HG03354 (cell line): ENCODE measurements at regions not wholly inside any gene's neighbourhood (a gene's known extent, or its start where the extent isn't known, plus 50 kb on each side); places are given as distances from the start of the nearest gene placed in this dataset.

Source experiments
- ATAC-seq: cut with Tn5 transposase; IDR thresholded peaks from one replicate; pipeline ENCODE4 v1.9.1; 2021; ENCODE audit warnings: mild to moderate bottlenecking; ENCODE audit not compliant: unreplicated experiment, poor library complexity, severe bottlenecking

- ATAC-seq, result no peak
Measured at GRCh38 chr2:21944536-21944935, 820.8 kb downstream of the TDRD15 start.

DNA sequence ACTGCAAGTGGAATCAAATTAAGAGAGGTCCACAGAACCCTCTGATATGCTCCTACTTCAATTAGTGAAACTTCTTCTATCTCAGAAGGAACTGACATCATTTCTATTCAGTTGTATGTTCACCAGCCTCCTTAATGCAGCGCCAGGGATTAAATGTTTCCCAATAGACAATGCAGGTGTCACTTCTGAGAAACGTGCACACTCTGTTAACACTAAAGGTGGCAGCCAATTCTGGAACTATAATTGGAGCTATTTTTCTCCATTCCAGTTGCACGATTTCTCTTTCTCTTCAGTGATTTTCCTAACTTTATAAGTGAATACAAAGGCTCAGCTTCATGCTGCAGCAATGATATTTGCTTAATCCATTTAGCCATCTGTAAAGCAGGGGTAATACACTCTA, 821.9 kb downstream of the TDRD15 start:
- no peak for ATAC-seq

- ATAC-seq, result no peak
Measured at GRCh38 chr2:21947046-21947445, 823.3 kb downstream of the TDRD15 start.

DNA sequence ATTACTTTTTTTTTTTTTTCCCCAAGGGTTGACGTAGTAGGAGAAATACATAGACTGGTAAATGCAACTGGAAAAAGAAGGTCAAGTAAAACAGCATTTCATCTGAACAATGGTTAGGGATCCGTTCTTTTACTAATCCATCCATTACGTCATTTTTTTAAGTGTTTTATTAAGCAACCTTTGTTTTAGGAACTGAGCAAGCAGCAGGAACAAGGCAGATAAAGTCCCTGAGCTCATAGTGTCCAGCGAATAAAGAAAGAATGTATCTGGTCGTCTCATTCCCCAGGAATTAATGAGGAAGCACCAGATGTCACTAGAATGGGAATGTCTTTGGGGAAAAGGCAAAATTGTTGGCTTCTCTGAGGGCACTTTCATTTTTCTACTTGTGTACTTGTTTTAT, 842.4 kb downstream of the TDRD15 start:
- ATAC-seq, result no peak

GRCh38 chr2:21970971-21971370, 847.2 kb downstream of the TDRD15 start:
- no peak for ATAC-seq

DNA sequence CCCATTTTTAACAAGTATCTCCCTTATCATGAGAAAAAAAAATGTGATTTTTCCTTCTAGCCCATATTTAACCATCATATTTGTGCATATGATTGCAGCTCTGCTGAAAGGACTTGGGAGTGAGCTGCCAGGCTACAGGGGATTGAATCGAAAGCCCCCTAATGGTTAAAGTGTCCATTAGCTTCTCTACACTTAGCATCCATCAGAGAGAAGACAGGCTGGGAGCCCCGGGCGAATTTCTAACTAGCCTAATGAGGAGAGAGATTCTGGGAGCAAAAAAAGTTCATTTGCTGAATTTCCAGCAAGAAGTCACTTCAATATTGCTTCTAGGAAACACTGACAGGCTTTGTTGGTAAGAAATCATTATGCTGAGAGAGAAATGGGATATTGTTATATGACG, 848.8 kb downstream of the TDRD15 start:
- ATAC-seq, result no peak

GRCh38 chr2:21981127-21981526, 857.4 kb downstream of the TDRD15 start:
- no peak for ATAC-seq

DNA sequence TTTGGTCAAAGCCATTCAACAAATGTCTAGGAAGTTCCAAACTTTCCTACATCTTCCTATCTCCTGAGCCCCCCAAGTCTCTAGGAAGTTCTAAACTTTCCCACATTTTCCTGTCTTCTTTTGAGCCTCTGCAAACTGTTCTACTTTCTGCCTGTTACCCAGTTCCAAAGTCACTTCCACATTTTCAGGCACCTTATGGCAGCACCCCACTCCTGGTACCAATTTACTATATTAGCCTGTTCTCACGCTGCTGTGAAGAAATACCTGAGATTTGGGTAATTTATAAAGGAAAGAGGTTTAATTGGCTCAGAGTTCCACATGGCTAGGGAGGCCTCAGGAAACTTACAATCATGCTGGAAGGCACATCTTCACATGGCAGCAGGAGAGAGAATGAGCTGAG, 869.2 kb downstream of the TDRD15 start:
- no peak for ATAC-seq

GRCh38 chr2:21996339-21996738, 872.6 kb downstream of the TDRD15 start:
- no peak for ATAC-seq

DNA sequence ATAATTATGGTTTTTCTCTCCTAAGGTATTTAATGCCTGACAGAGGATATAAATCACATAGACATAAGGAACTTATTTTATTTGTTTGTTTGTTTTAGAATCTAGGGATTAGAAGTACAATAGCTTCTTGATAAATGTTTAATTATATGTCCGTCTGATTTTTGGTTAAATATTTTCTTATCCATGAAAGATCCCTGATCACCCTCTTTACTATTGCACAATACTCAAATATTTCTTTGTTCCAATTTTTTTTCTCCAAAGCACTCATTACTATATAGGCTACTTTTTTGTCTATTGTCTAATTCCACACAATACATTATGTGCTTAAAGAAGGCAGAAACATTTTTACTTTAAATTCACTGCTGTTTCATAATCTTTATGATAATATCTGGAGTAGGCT, 875.8 kb downstream of the TDRD15 start:
- ATAC-seq, result no peak

- ATAC-seq, result no peak
Measured at GRCh38 chr2:22002066-22002465, 878.3 kb downstream of the TDRD15 start.

DNA sequence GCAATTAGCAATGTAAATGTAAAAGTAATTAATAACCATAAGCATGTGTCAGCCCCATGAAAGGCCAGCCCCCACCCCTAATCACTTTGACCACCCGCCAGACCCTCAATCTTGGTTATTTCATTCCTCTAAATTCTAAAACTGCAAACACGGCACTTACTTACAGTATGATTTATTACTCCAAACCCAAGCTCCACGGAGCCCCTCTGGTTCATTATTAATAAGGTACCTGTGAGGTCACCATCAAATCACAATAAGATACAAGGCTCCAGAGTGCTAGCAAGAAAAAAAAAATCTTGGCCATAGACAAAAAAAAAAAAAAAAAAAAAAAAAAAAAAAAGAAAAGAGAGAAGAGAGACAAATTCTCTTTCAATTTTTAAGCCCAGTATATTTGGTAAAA, 879.5 kb downstream of the TDRD15 start:
- no peak for ATAC-seq

DNA sequence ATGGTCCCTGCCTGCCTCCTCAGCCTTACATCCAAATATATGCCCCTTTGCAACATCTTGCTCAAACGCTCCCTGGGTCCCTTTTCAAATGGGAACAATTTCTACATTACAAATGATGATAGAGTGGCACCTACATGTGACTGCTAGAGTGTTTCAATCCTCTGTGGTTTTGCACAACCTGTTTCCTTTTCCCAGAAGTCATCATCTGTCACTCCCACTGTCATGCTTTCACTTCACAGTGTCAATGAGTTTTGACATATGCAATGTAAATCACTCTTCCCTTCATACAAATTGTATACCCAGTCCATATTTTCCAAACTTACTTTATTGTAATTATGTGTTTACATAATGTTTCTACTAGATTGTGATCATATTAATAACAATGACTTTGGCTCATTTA, 887.3 kb downstream of the TDRD15 start:
- ATAC-seq, result no peak

DNA sequence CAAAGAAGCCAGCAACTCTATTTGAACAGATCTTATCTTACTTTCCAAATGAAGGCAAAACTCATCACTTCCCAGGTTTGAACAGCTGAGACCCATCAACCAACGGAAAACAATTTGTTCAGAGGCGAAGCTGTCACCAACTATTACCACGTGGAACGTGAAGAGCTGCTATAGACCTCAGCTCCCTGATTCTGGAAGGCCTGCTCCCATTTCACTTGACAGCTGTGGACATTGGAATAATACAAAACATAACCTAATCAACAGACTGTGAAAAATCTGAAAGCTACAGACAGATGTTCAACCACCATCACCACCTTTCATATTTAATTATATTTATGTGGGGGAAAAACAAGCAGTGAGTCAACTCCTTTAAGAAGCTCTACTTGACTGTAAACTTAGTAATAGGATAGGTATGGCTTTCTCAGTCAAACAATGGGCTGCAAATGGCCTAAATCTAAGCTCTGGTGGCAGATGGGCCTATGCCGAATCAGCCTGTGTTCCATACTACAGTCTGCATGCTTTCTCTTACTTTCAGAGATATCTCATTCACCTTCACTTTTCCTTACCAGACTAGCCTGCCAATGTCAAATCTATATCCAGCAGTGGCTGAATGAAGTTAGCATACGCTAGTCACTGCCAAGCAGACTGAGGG, 896.4 kb downstream of the TDRD15 start:
- ATAC-seq, result no peak

DNA sequence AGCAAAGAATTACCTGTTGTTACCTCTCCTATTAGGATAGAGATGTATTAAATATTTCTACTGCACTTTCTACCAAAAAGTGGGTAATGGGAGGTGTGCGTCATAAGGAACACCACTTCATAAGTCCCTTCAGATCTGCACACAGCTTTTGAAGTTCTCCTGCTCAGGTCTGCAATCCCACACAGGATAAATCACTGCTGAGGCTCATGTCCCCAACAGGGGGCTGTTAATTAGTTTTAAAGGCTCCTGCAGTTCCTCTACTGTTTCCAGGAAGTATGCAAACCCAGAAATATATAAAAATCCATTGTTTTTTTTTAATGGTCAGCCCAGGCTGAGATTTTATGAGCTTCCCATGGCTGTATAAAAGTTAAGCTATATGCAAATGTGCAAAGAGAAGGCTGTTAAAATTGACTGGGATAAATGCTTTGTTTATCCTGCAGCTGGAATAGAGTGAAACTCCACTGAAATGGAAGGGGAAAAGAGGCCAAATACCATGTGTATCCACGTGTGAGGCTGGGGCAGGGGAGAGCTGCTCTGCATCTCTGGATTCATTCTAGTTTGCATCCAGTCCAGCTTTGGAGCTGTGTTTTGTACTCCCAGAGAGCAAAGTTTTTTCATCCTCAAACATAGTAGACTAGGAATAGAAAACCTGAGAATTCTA, 903.7 kb downstream of the TDRD15 start:
- ATAC-seq, result no peak

DNA sequence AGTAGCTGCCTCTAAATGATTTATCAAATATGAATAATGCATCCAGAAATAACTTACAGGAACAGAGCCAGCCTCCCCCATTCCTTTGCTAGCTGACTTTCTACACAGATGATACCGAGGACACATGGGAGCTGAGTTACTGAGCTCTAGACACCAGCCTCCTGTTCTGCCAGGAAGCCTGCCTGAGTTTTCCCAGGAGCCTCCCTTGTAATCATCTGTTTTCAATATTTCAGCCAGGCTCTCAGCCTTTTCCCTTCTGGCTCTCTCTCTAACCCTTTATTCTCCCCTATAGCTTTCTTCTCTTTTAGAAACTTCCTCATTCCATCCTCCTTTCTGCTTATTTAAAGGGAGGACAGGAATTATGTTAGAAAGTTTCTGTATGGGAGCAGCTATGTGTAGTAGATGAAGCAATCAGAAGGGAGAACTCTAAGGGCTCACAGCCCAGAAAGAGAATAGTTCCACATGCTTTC, 911.6 kb downstream of the TDRD15 start:
- ATAC-seq, result no peak

- ATAC-seq, result no peak
Measured at GRCh38 chr2:22037274-22037673, 913.5 kb downstream of the TDRD15 start.

GRCh38 chr2:22043784-22044183, 920.0 kb downstream of the TDRD15 start:
- ATAC-seq, result no peak

DNA sequence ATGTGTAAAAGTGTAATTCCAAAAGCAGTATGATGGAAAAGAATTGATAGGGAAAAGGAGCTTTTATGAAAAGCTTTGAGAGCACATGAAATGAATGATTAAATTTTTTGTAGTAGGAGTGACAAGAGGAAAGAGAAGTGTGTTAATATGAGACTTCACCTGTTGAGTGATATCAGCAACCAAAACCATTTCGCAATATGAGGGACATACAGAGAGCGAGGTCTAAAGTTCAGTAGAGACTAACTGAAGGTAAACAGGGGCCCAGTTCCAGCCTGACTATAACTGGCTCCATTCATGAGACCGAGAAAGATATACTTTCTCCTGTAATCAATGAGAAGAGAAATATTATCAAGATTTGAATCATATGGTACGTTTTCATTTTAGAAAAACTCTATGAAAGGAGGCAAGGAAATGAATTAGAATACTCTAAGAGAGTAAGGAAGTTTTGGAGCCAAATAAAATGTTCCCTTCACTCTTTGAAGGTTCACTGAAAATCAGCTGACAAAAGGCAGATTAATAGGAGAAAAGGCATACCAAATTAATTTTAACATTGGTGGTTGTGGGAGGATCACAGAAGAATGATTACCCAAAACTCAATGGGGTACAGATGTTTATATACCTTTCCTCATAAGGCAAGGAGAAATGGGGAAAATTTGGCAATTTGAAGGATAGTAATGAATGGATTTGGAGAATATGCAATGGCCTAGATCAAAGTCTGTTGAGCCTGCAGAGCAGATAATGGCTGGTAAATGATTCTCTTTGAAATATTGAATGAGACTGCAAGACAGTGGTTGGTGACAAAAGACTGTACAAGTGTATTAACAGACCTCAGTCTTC, 932.2 kb downstream of the TDRD15 start:
- no peak for ATAC-seq

- no peak for ATAC-seq
Measured at GRCh38 chr2:22056621-22057132, 932.9 kb downstream of the TDRD15 start.

- ATAC-seq, result no peak
Measured at GRCh38 chr2:22062679-22063078, 938.9 kb downstream of the TDRD15 start.
